Tibial nerve (tissue), 4 donors: ENCODE measurements at regions not wholly inside any gene's neighbourhood (a gene's known extent, or its start where the extent isn't known, plus 50 kb on each side); places are given as distances from the start of the nearest gene placed in this dataset.

Experiments
- DNase-seq, 2 donors: peaks; one replicate each; pipeline ENCODE4 v3.0.0-alpha.2; 2019; ENCODE audit warnings: low spot score in 2 of 2
- H3K27ac ChIP-seq, 4 donors: fragments of 200-600 bp; sonication (generic) in 3 of 4; one replicate each; pipeline ENCODE4 v1.5.1; 2017 to 2019; ENCODE audit warnings: mild to moderate bottlenecking in 1 of 4
- H3K27me3 ChIP-seq, 2 donors: fragments of 200-600 bp; sonication (generic) in 1 of 2; one replicate each; pipeline versions ENCODE4 v1.5.1 to v1.6.0; 2017 to 2019
- H3K36me3 ChIP-seq, 3 donors: fragments of 200-600 bp; sonication (generic); one replicate each; pipeline ENCODE4 v1.5.1; 2018 to 2019
- H3K4me1 ChIP-seq, 4 donors: fragments of 200-600 bp; sonication (generic) in 3 of 4; one replicate each; pipeline ENCODE4 v1.5.1; 2017 to 2019
- H3K4me3 ChIP-seq, 4 donors: fragments of 200-600 bp; sonication (generic) in 3 of 4; one replicate each; pipeline ENCODE4 v1.5.1; 2017 to 2019; ENCODE audit warnings: mild to moderate bottlenecking in 1 of 4, moderate library complexity in 1 of 4
- H3K9me3 ChIP-seq, 4 donors: fragments of 200-600 bp; sonication (generic) in 3 of 4; one replicate each; pipeline ENCODE4 v1.5.1; 2017 to 2019
- CTCF ChIP-seq, 5 experiments: fragments of 200-600 bp in 3 of 5; fragments of 450-650 bp in 2 of 5; sonication (generic) in 3 of 5; IDR thresholded peaks; one replicate each; pipeline ENCODE4 v1.5.1; 2016 to 2019; ENCODE audit warnings: antibody characterized with exemption in 5 of 5, mild to moderate bottlenecking in 3 of 5, moderate library complexity in 2 of 5
- EP300 ChIP-seq, 2 donors: sonication (generic); formaldehyde crosslinking; IDR thresholded peaks; one replicate each; pipeline ENCODE4 v1.6.1; 2017; ENCODE audit warnings: antibody characterized with exemption in 2 of 2, mild to moderate bottlenecking in 1 of 2
- POLR2A ChIP-seq, 2 donors: fragments of 450-650 bp; IDR thresholded peaks; one replicate each; pipeline ENCODE4 v1.6.1; 2017; ENCODE audit warnings: antibody characterized with exemption in 2 of 2, mild to moderate bottlenecking in 2 of 2, moderate library complexity in 2 of 2
- WGBS, 2 donors: methylation state at CpG; one replicate each; pipeline ENCODE4 v1.1.5; 2018; 5-methylcytosine and 5-hydroxymethylcytosine counted together

GRCh38 chr19:32220951-32221350 is 124.5 kb upstream of the ZNF507 start:
- H3K4me1 ChIP-seq = peaks cover 0 to 9% (median 2%) of the 10 kb centered on the region in 4 donors
- no peaks in the 10 kb centered on the region for H3K36me3 ChIP-seq
- no peak overlapping the region for H3K27ac ChIP-seq
- peaks cover 0 to 6% of the 10 kb centered on the region in 2 donors for H3K27me3 ChIP-seq
- no peak overlapping the region for H3K4me3 ChIP-seq
- no peaks in the 10 kb centered on the region for H3K9me3 ChIP-seq
- TF ChIP-seq EP300 (IDR thresholded peaks at IDR 0.05) (no peak), POLR2A (IDR thresholded peaks at IDR 0.05) (no peak), CTCF (IDR thresholded peaks at IDR 0.05) (no peak)
- DNase-seq = no peak
- WGBS, 2 donors = 88 to 92% methylated on average over 8 of the region's 8 CpGs

DNA sequence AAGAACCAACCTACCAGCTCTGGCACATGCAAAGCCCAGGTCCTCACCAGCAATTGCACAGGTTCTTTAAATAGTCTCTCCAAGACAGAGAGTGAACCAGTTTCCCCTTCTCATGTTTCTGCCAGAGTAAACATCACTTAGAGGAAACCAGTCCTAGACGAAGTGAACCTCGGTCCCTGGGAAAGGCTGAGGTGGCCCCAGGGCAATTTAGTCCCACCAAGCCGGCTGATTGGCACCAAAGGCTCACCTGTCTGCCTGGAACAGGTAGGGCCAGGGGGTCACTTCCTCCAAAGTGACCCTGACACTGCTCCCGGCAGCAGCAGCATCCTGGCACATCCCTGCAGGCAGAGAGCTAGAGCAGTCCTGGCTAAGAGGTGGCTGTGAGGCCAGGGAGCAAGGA is 122.9 kb upstream of the ZNF507 start:
- no peaks in the 10 kb centered on the region for H3K9me3 ChIP-seq
- H3K4me1 ChIP-seq = peaks cover 0 to 9% (median 2%) of the 10 kb centered on the region in 4 donors
- H3K4me3 ChIP-seq = no peak overlapping the region
- TF ChIP-seq POLR2A (IDR thresholded peaks at IDR 0.05) (no peak), EP300 (IDR thresholded peaks at IDR 0.05) (no peak), CTCF (IDR thresholded peaks at IDR 0.05) (no peak)
- H3K27me3 ChIP-seq = peaks cover 0 to 6% of the 10 kb centered on the region in 2 donors
- no peaks in the 10 kb centered on the region for H3K36me3 ChIP-seq
- H3K27ac ChIP-seq = no peak overlapping the region
- WGBS, 2 donors = 33 to 35% methylated on average over 4 of the region's 4 CpGs
- no peak for DNase-seq

DNA sequence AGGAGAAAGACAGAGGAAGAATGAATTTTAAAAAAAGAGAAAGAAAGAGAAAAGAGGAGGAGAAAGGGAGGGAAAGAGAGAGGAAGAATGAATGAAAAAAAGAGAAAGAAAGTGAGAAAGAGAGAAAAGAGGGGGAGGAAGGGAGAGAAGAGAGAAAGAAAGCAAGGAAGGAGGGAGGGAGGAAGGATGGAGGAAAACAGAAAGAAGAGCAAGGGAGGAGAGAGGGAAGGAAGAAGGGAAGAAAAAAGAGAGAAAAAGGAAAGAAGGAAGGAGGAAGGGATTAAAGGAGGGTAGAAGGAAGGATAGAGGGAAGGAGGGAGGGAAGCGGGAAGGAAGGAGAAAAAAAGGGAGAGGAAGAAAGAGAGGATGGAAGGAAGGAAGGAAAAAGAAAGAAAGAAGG is 122.3 kb upstream of the ZNF507 start:
- Histone ChIP-seq H3K4me1 (peaks cover 0 to 9% (median 2%) of the 10 kb centered on the region in 4 donors), H3K36me3 (no peaks in the 10 kb centered on the region), H3K9me3 (no peaks in the 10 kb centered on the region), H3K27ac (no peak overlapping the region), H3K27me3 (peaks cover 0 to 6% of the 10 kb centered on the region in 2 donors), H3K4me3 (no peak overlapping the region)
- WGBS, 2 donors = 87 to 100% methylated on average over 1 of the region's 1 CpG
- DNase-seq = no peak
- TF ChIP-seq EP300 (IDR thresholded peaks at IDR 0.05) = no peak
- no peak for TF ChIP-seq POLR2A (IDR thresholded peaks at IDR 0.05)
- no peak for TF ChIP-seq CTCF (IDR thresholded peaks at IDR 0.05)

DNA sequence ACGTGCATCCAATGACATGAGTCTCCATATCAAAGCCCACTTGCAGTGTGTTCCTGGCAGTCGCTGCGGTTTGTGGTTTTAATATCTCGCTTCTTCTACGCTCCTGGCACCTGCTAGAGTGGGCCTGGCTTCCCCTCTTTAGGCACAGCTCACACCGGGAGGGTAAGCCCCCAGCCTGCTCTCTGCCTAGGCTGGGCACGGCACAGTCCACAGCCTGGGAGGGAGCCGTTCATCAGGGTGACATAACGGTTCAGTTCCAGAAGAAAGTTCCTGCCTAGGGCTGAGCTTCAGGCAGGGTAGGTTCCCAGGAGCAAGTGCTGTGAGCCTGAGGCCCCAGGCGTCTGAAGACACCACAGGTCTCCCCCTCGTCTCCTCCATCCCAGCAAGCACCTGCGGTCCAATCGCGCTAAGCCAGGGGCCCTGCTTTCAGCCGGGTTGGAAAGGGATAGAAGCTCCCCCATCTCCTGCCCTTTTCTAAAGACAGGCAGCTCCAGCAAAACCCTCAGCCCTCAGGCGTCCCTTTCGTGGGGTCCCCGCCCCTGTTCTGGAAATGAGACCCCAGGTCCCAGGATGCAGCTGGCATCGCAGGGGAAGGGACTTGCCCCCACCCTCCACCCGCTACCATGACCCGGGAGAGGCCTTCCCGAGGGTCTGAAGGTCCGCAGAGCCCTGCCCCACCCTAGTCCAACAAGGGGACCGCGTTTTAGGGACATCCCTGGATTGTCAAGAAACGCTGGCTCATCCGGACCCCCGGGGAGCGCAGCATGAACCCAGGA is 121.6 kb upstream of the ZNF507 start:
- DNase-seq = no peak
- TF ChIP-seq EP300 (IDR thresholded peaks at IDR 0.05) = no peak
- no peak for TF ChIP-seq CTCF (IDR thresholded peaks at IDR 0.05)
- no peak for TF ChIP-seq POLR2A (IDR thresholded peaks at IDR 0.05)
- WGBS, 2 donors = 58 to 74% methylated on average over 18 to 21 of the region's 29 CpGs
- peak overlapping the region in 2 of 4 donors; percentile 32 to 37 for H3K4me3 ChIP-seq
- H3K9me3 ChIP-seq = no peaks in the 10 kb centered on the region
- peaks cover 0 to 9% (median 2%) of the 10 kb centered on the region in 4 donors for H3K4me1 ChIP-seq
- H3K27me3 ChIP-seq = peaks cover 0 to 6% of the 10 kb centered on the region in 2 donors
- no peak overlapping the region for H3K27ac ChIP-seq
- no peaks in the 10 kb centered on the region for H3K36me3 ChIP-seq
